Ramos (cell line): ENCODE measurements at regions not wholly inside any gene's neighbourhood (a gene's known extent, or its start where the extent isn't known, plus 50 kb on each side); places are given as distances from the start of the nearest gene placed in this dataset.

ENCODE experiments used
- in situ Hi-C: fragments of 300-500 bp; cut with MboI; formaldehyde crosslinking; loops from one replicate; pipeline ENCODE4 v1.14.3; 2022; ENCODE audit warnings: low sequenced_read_pairs; ENCODE audit not compliant: unreplicated experiment

- in situ Hi-C loops: no loop called here
These were observed 324.0 kb upstream of the ACVR2A start for GRCh38 chr2:147520817-147521216.

DNA sequence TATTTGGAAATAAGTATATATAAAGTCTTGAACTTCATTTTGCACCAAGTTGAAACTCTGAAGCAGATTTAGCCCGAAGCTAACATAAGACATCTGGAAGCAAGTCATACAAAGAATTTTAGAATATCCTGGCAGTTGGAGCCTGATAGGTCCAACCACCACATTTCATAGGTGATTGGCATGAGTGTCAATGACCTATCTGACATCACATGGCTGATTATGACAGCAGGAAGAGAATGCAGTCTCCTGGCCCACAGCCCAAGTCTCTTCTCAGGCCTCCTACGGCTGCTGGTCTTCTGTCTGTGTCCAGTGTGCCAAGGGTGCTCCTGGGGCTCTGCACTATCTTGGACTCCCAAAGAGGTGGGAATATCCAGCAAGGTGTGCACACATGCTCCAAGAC, 325.7 kb upstream of the ACVR2A start:
- in situ Hi-C loops: no loop called here

DNA sequence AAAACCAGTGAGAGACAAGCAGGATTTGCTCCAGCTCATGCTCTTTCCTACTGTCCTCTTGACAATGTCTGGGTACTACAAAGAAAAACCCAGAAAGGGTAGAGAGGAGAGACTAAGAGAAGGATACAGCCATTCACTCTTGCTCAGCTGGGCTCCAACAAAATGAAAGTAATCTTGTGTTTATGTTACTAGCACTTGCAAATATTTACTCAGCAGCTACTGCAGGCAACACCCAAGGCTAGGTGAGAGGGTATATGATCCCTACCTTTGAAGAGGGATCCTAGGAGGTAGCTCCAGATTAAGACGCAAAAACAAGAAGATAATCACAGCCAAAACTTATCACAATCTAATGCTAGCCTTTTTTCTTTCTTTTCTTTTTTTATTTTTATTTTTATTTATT, 329.6 kb upstream of the ACVR2A start:
- in situ Hi-C loops: no loop called here

DNA sequence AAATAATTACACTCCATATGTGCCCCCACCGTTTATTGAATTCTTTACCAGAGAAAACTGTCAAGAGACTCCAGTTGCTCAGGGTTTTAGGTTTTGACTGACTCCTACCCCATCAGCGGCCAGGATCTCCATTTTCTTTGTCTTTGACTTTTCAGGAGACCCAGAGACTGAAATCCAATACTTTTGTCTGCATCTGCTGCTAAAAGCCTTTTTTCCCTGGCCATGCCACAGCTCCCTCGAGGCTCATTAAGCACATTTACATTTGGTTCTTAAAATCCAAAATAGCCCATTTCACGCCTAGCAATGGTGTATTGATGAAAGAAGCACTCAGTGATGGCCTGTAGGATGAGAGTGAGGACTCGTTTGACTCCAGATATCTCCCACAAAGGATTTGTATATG, 332.6 kb upstream of the ACVR2A start:
- in situ Hi-C loops: no loop called here

DNA sequence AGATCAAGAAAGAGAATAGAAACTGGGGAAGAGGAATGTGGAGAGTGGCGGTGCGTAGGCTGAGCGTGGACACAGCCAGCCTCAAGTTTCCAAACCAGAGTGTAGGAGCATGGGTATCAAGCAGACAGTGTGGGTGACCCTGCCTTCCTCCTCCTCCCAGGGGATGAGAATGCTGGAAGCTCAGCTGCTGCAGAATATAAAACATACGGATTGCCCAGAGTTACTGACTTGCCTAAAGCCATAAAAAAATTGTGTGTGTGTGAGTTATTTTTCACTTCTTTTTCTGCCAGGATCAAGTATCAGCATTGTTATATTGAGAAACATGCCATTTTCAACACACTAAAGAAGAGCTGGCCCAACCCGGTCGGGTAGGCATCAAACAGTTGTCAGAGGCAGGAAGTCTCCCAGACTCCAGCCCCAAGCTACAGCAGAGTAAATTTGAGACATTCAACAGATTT, 333.3 kb upstream of the ACVR2A start:
- in situ Hi-C loops: no loop called here

- in situ Hi-C loops: no loop called here
These were observed 335.0 kb upstream of the ACVR2A start for GRCh38 chr2:147509821-147510220.

- in situ Hi-C loops: no loop called here
These were observed 337.9 kb upstream of the ACVR2A start for GRCh38 chr2:147506889-147507288.

GRCh38 chr2:147502711-147503290, 342.0 kb upstream of the ACVR2A start:
- in situ Hi-C loops: no loop called here

- in situ Hi-C loops: no loop called here
These were observed 342.9 kb upstream of the ACVR2A start for GRCh38 chr2:147501968-147502367.

DNA sequence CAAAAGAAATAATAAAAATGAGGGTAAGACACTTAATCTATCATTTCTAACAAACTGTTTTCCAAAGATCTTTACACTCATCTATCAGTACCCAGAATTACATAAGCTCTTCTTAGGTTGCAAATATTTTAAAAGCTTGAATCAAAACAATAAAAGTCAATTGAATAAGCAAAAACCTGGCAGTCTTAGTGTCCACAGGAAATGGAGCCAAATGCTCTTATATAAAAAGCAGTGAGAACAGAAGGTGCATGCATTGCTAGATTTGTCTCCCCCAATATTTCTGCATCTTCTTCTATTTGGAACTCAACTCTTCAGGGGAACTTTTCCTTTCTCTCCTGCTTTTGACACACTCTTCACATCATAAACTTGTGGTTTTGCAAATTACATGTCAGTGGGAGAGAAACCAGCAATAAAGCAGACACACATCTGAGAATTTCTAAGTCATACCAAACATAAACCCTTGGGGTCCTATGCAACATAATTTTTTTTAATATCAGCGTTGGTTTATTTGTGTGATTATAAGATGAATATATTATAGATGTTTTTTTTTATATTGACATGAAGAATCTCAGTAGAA, 343.9 kb upstream of the ACVR2A start:
- in situ Hi-C loops: no loop called here

DNA sequence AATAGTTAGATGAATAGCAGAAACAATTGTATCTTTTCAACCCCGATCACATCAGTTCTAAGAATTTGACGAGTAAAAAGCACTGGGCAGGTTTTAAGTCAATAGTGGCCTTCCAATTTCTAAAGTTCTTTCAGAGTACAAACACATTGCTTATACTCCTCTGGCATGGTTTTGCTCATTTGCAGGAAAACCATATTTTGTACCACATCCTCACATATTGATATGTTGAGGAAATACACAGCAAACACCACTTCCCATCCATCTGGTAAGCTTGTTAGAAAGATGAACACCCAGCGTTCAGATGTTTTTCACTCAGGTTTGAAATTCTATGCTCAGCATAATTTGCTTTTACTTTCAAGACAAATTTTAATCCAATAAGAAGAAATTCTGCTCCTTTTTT, 344.6 kb upstream of the ACVR2A start:
- in situ Hi-C loops: no loop called here

DNA sequence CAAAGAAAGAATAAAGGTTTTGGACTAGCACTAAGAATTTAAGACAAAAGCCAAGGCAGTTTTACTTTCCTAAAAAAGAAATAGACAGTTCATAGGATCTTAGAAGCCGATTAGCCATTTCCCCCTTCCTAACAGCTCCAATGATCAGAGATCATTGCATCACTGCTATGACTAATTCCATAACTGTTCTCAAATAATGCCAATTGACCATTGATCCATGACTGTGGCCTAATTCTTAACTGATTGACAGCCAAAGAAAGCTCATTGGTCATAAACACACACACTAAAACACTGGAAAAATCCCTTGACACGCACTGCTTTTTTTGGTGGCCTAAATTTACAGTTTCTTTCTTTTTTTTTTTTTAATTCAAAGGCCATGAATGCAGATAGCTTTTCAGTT, 345.0 kb upstream of the ACVR2A start:
- in situ Hi-C loops: no loop called here

DNA sequence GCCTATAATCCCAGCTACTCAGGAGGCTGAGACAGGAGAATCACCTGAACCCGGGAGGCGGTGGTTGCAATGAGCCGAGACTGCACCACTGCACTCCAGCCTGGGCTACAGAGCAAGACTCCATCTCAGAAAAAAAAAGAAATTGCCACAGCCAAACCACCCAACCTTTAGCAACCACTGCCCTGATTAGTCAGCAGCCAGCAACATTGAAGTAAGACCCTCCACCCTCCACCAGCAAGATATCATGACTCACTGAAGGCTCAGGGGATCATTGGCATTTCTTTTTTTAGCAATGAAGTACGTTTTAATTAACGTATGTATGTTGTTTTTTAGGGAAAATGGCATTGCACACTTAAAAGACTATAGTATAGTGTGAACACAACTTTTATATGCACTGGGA, 349.1 kb upstream of the ACVR2A start:
- in situ Hi-C loops: no loop called here

DNA sequence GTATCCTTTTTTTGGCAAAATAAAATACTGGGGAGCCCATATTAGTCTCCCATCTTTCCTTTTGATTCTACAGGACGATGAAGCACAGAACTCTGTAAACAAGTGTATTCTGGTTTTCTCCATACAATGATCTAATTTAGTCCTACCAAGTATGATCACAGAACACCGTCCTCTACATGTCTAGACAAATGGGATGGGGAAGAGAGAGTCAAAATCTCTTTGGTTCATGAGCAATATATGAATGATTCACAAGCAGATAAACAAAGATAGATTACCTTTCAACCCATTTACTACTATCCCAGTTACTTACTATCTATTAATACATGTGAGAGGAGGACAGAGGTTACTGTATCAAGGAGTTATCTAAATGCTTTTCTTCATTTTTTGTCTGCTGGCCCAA, 352.4 kb upstream of the ACVR2A start:
- in situ Hi-C loops: no loop called here

GRCh38 chr2:147491506-147491905, 353.3 kb upstream of the ACVR2A start:
- in situ Hi-C loops: no loop called here

- in situ Hi-C loops: no loop called here
These were observed 354.2 kb upstream of the ACVR2A start for GRCh38 chr2:147490401-147491261.

DNA sequence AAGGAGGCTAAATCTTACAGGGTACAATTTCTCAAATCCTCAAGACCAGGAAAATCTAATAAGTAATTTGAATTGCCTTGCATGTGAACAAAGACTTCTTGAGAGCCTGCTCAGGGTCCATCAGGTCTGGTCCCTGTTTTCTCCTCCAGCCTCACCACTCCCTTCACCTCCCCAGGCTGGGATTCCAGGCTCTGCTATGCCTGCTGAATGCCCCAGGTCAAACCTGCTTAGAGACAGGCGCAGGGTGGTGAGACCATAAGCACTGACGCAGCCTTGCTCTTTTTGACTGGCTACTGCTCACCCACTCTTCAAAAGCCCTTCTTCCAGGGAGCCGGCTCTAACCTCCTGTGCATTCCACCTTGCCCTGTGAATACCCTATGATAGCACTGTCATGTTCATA, 356.4 kb upstream of the ACVR2A start:
- in situ Hi-C loops: no loop called here

- in situ Hi-C loops: no loop called here
These were observed 356.9 kb upstream of the ACVR2A start for GRCh38 chr2:147487978-147488289.

- in situ Hi-C loops: no loop called here
These were observed 357.4 kb upstream of the ACVR2A start for GRCh38 chr2:147487286-147487977.

- in situ Hi-C loops: no loop called here
These were observed 359.5 kb upstream of the ACVR2A start for GRCh38 chr2:147485210-147485851.

- in situ Hi-C loops: no loop called here
These were observed 360.9 kb upstream of the ACVR2A start for GRCh38 chr2:147483911-147484310.
